OCI-LY1 (cell line): ENCODE measurements at regions not wholly inside any gene's neighbourhood (a gene's known extent, or its start where the extent isn't known, plus 50 kb on each side); places are given as distances from the start of the nearest gene placed in this dataset.

ENCODE experiments used
- H2AFZ ChIP-seq: fragments of 200-600 bp; sonication (generic), shearing (Covaris generic); 2 replicates; pipeline ENCODE4 v1.6.0; 2014; ENCODE audit warnings: antibody characterized with exemption, mild to moderate bottlenecking, low read length
- H3F3A ChIP-seq: fragments of 200-600 bp; sonication (generic), shearing (Covaris generic); 2 replicates; pipeline ENCODE4 v1.6.0; 2014; ENCODE audit warnings: mild to moderate bottlenecking, antibody characterized with exemption, low read length, moderate library complexity; ENCODE audit not compliant: insufficient read depth
- H3K27ac ChIP-seq: fragments of 200-600 bp; sonication (generic); 2 replicates; pipeline ENCODE4 v1.5.1; 2014; ENCODE audit warnings: low read length, mixed run types, mild to moderate bottlenecking, low read depth; ENCODE audit not compliant: poor library complexity, severe bottlenecking
- H3K27me3 ChIP-seq: fragments of 200-600 bp; sonication (generic); 2 replicates; pipeline ENCODE4 v1.6.0; 2014; ENCODE audit warnings: antibody characterized with exemption, mild to moderate bottlenecking, low read length, moderate library complexity; ENCODE audit not compliant: insufficient read depth
- H3K36me3 ChIP-seq: fragments of 200-600 bp; sonication (generic); 2 replicates; pipeline ENCODE4 v1.6.1; 2014; ENCODE audit warnings: mild to moderate bottlenecking, antibody characterized with exemption, low read length, moderate library complexity, mixed read lengths; ENCODE audit not compliant: insufficient read depth
- H3K4me1 ChIP-seq: fragments of 200-600 bp; sonication (generic); 2 replicates; pipeline ENCODE4 v1.5.1; 2014; ENCODE audit warnings: mild to moderate bottlenecking, low read length, moderate library complexity; ENCODE audit not compliant: insufficient read depth, severe bottlenecking
- H3K4me2 ChIP-seq: fragments of 200-600 bp; sonication (generic), shearing (Covaris generic); 2 replicates; pipeline ENCODE4 v1.6.1; 2014; ENCODE audit warnings: low read length
- H3K4me3 ChIP-seq: fragments of 200-600 bp; sonication (generic); 2 replicates; pipeline ENCODE4 v1.5.1; 2014; ENCODE audit warnings: low read length, low read depth, mild to moderate bottlenecking, mixed read lengths; ENCODE audit not compliant: poor library complexity, severe bottlenecking
- H3K79me2 ChIP-seq: fragments of 200-600 bp; shearing (Covaris generic); 2 replicates; pipeline ENCODE4 v1.6.1; 2016; ENCODE audit warnings: mixed run types, low read length, mixed read lengths; ENCODE audit not compliant: insufficient read depth
- H3K9ac ChIP-seq: fragments of 200-600 bp; sonication (generic), shearing (Covaris generic); 2 replicates; pipeline ENCODE4 v1.6.1; 2014; ENCODE audit warnings: mild to moderate bottlenecking, low read length, mixed read lengths
- H3K9me2 ChIP-seq: fragments of 200-600 bp; sonication (generic), shearing (Covaris generic); 2 replicates; pipeline ENCODE4 v1.6.1; 2014; ENCODE audit warnings: low read depth, mild to moderate bottlenecking, low read length, mixed read lengths
- H3K9me3 ChIP-seq: fragments of 200-600 bp; shearing (Covaris generic); 2 replicates; pipeline ENCODE4 v1.6.1; 2014; ENCODE audit warnings: low read length, mixed read lengths
- H4K20me1 ChIP-seq: fragments of 200-600 bp; sonication (generic), shearing (Covaris generic); 2 replicates; pipeline ENCODE4 v1.6.0; 2016; ENCODE audit warnings: mild to moderate bottlenecking, low read length; ENCODE audit not compliant: insufficient read depth
- EZH2 ChIP-seq: fragments of 200-600 bp; sonication (generic), shearing (Covaris generic); IDR thresholded peaks from 2 replicates; pipeline ENCODE4 v1.8.0; 2017; ENCODE audit warnings: borderline replicate concordance, mixed run types, mild to moderate bottlenecking, antibody characterized with exemption, low read length, moderate library complexity, mixed read lengths
- TF ChIP-seq, protein P1 (sequence below): fragments of 200-600 bp; sonication (generic), shearing (Covaris generic); IDR thresholded peaks from 2 replicates; pipeline ENCODE4 v1.5.1; 2017; ENCODE audit warnings: mild to moderate bottlenecking, antibody characterized with exemption, low read length, moderate library complexity, mixed read lengths

DNA sequence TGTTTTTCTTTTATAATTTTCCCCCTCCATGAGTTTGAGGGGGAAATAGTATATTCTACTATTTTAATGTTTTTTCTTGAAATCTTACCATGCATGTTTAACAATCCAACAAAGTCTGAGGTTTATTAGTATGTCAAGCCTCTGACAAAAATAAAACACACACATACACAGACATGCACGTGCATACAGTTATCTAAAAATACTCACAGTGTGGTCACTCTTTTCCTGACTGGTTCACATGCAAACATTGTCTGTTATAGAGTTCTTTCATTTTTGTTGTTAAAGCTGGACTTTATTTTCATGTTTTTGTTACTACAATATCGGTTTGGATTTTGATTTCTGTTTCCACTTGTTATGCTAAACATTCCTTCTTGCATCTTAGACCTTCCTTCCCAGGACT lies 236.6 kb downstream of the MFSD1 start:
- Histone ChIP-seq H2AFZ (no peak overlapping the region), H3K4me3 (no peak overlapping the region), H3K27me3 (no peaks in the 10 kb centered on the region), H3K9me3 (no peaks in the 10 kb centered on the region), H3K79me2 (no peaks in the 10 kb centered on the region), H4K20me1 (no peaks in the 10 kb centered on the region), H3K4me1 (no peaks in the 10 kb centered on the region), H3K4me2 (no peak overlapping the region), H3F3A (no peaks in the 10 kb centered on the region), H3K9ac (no peak overlapping the region), H3K9me2 (no peaks in the 10 kb centered on the region), H3K27ac (no peak overlapping the region), H3K36me3 (no peaks in the 10 kb centered on the region)
- TF ChIP-seq EZH2 = no peak
- TF ChIP-seq, protein P1, sequence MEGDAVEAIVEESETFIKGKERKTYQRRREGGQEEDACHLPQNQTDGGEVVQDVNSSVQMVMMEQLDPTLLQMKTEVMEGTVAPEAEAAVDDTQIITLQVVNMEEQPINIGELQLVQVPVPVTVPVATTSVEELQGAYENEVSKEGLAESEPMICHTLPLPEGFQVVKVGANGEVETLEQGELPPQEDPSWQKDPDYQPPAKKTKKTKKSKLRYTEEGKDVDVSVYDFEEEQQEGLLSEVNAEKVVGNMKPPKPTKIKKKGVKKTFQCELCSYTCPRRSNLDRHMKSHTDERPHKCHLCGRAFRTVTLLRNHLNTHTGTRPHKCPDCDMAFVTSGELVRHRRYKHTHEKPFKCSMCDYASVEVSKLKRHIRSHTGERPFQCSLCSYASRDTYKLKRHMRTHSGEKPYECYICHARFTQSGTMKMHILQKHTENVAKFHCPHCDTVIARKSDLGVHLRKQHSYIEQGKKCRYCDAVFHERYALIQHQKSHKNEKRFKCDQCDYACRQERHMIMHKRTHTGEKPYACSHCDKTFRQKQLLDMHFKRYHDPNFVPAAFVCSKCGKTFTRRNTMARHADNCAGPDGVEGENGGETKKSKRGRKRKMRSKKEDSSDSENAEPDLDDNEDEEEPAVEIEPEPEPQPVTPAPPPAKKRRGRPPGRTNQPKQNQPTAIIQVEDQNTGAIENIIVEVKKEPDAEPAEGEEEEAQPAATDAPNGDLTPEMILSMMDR = no peak

DNA sequence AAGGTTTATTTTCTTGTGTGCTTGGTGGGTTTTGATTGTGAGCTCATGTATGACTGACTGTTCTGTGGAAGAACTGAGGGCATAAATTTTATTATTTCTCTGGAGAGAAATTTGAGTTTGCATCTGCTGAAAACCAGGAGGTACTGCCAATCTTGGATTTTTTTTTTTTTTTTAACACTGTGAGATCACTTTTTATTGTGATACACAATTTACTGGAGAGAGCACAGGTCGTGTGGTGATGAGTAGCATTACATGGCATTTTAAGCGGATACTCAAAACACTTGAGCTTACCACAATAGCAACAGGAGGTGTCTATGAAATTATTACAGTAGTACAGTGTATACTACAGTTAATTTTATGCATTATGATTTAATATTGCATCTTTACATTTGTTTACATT lies 237.4 kb downstream of the MFSD1 start:
- Histone ChIP-seq H3K4me3 (no peak overlapping the region), H3F3A (no peaks in the 10 kb centered on the region), H2AFZ (no peak overlapping the region), H3K36me3 (no peaks in the 10 kb centered on the region), H3K27ac (no peak overlapping the region), H3K4me1 (no peaks in the 10 kb centered on the region), H3K9me2 (no peaks in the 10 kb centered on the region), H3K9ac (no peak overlapping the region), H3K79me2 (no peaks in the 10 kb centered on the region), H3K27me3 (no peaks in the 10 kb centered on the region), H3K4me2 (no peak overlapping the region), H3K9me3 (no peaks in the 10 kb centered on the region), H4K20me1 (no peaks in the 10 kb centered on the region)
- no peak for TF ChIP-seq EZH2
- TF ChIP-seq, protein P1 = no peak

DNA sequence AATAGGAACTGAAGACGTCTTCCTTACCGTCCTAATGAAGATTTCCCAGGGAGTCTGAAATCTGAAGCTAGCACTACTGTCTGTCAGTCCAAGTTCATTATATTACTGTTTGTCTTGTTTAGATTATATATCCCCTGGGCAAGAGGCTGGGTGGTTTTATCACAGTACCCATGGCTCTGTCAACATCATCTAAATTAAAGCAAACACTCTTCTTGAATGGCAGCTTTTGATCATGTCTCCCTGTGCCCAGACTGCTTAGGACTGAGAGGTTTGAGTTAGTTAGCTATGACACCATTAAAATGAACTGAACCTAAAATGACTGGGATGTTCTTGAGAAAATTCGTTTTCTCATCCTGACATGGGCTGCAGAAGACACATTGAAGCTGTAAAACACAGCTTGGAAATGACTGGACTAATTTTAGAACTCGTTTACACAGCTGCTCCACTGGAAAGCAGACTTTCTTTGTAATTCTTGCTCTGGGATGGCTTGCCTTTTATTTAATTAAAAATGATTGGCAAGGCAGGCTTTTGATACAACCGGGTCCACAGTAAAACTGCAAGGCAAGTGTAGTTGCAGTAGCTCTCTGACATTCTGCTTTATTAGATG lies 243.5 kb downstream of the MFSD1 start:
- no peak overlapping the region for H3K4me3 ChIP-seq

More for the DNA sequence above, 243.5 kb downstream of the MFSD1 start:
- Histone ChIP-seq H3K27ac (no peak overlapping the region), H3K36me3 (no peaks in the 10 kb centered on the region), H2AFZ (no peak overlapping the region), H3K9me2 (no peaks in the 10 kb centered on the region; the same call in 1 of the 2 replicates), H4K20me1 (no peaks in the 10 kb centered on the region), H3K79me2 (no peaks in the 10 kb centered on the region), H3K4me1 (no peaks in the 10 kb centered on the region), H3K4me2 (no peak overlapping the region), H3F3A (no peaks in the 10 kb centered on the region), H3K9ac (no peak overlapping the region), H3K9me3 (no peaks in the 10 kb centered on the region), H3K27me3 (no peaks in the 10 kb centered on the region)
- TF ChIP-seq, protein P1 = no peak
- no peak for TF ChIP-seq EZH2
